ENCODE measurements at regions not wholly inside any gene's neighbourhood (a gene's known extent, or its start where the extent isn't known, plus 50 kb on each side); places are given as distances from the start of the nearest gene placed in this dataset.
"Not testable (repeated sequence)": the region's sequence is repeated elsewhere in the genome, so short reads cannot be mapped to it uniquely, and the experiment has no call there.

GRCh38 chr3:27661797-27662196, 60.3 kb downstream of the EOMES start:
- DNase-seq = no peak

GRCh38 chr3:27659279-27660021, 62.7 kb downstream of the EOMES start:
- DNase-seq = peak; percentile 36 to 76

DNA sequence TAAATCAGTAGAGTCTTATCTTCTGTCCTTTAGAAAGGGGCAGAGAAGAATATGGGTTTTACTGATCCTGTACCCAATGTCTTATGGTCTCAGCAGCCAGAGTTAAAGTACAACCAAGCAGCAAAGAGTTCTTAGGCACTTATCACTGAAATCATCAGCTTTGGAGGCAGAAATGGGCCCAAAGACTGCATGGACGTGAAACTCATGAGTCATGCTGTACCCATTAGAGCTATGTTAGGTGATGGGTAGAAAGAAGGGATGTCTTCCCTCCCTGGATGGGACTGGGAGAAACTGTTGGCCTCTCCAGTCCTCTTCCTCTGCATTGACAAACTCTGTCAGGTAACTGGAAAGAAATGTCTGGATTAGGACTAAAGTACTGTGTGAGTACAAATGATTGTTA, 63.4 kb downstream of the EOMES start:
- DNase-seq = no peak

DNA sequence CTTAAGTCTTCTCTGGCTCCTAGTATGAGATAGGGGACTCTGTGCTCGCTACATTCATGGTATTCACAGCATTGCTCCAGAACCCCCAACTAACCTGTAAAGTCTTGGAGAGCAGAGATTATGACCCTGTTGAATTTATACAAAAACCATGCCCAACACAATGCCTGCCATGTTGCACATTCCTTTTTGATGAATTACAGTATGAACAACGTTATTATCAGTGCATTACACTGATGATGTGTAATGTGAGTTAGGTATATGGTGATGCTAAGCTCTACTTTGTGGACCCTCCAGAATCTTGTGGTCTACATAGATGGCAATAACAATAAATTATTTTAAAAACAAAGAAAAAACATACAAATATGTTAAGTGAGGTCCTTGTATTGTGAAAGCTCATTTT, 64.3 kb downstream of the EOMES start:
- no peak for DNase-seq

GRCh38 chr3:27657404-27657803, 64.7 kb downstream of the EOMES start:
- DNase-seq = no peak

- no peak for DNase-seq
These were observed 65.3 kb downstream of the EOMES start for GRCh38 chr3:27656790-27657189.

GRCh38 chr3:27655547-27655946, 66.6 kb downstream of the EOMES start:
- no peak for DNase-seq

DNA sequence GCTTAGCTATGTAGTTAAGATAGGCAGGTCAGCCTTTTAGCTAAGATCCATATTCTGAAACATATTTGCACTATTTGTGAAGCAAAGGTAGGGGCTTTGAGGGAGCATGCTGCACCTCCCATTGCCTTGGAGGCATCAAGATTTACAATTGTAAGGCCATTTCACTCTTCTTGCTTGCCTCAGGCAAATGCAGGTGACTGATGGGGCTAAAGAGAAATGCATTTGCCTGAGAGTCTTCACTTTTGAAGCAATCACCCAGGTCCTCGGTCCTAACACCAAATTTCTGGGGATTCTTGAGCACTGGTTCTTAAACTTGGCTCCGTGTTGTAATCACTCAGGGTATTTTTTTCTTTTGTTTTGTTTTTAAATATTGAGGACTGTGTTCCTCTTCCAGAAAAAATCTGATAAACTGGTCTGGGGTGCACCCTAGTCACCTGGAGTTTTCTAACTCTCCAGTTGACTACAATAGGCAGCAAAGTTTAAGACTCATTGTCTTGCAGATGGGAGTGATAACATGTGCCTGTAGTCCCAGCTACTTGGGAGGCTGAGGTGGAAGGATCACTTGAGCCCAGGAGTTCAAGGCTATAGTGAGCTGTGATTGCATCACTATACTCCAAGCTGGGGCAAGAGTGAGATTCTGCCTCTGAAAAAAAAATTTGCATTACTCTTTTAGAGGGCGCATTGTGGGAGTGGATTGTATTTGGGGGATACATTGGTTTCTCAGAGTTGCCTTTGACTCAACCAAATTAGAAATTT, 68.1 kb downstream of the EOMES start:
- no peak for DNase-seq

- DNase-seq = no peak
These were observed 72.8 kb downstream of the EOMES start for GRCh38 chr3:27649277-27649676.

- DNase-seq = no peak
These were observed 75.2 kb downstream of the EOMES start for GRCh38 chr3:27646896-27647295.

DNA sequence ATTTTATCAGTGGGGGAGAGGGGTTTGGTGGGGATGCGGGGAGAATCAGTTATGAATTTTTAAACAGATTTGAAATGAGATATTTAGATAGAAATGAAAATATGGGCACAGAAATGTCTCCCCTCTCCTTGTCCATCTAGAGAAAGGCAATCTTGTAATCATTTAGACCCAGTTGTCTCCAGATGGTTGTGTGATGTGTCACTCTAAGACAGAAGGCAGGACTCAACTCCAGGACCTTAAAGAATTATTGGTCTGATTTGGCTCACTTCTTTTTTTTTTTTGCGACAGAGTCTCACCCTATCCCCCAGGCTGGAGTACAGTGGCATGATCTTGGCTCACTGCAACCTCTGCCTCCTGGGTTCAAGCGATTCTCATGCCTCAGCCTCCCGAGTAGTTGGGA, 77.2 kb downstream of the EOMES start:
- DNase-seq = no peak

- DNase-seq = no peak
These were observed 78.8 kb downstream of the EOMES start for GRCh38 chr3:27643355-27643754.

DNA sequence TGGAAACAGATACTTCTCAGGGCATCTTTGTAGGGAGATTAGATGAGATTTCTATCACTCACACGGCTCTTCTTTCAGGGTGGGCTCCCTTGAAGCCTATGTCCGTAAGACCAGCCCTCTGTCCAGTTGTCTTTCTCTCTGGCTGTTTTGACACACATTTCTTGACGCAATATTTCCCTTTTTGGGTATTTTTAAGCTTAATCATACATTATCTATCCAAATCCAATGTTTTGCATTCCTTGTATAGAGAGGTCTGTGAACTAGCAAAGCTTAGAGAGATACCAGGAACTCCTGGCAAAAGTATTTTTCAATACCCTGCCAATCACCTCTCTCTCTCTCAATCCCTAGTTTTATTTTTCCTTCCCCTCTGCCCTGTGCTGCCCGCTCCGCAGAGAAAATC, 79.3 kb downstream of the EOMES start:
- no peak for DNase-seq

DNA sequence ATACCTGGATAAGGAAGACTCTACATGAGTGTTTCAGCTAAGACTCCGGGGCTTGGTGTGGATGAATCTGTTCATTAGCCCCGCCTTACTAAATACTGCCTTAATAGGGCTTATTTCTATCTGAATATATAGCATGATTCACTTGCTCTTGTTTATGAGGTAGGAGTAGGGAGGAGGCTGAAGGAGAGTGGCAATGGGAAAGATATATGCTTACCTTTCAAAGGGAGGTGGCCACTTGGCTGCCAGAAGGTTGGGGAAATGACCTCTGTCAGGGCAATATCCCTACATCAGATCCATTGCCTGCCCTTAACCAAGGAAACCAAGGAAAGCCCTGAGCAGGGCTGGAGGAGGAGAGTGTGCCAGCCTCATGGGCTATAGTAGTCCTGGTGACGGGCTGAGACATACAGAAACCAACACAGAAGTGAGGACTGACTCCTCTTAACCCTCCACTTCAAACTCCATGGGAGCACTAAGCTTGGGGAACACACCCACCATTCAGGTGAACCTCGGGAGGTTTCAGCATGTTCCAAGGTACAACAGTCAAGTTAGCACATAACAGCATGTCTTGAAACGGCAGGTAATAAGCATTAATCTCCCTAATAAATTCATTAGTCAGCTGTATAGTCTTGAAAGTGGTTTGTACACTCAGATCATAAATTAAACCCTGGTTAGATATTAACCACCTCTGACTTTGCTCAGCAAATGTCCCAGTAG, 80.1 kb downstream of the EOMES start:
- DNase-seq = no peak

DNA sequence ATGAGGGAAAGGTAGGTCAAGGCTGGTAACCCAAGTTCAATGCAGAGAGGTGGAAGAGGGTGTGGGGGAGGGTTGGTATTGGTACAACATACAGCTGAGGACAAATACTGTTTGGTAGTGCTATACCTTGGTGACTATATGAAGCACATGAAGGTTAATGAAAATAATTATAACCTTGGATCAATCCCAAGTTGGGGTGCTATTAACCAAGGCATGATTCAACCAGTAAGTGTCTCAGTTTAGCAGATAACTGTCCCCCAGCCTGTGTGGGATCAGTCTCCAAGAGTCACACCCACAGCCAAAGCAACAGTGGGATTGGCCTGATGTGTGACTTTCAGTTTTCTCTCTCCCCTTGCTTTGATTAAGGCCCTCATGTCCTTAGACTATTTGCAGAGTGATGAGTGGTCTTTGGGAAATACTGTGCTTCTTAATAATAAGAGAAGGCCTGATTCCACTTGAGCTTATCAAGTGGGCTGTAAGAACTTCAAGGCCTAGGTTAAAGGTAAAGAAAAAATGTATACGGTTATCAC, 80.8 kb downstream of the EOMES start:
- DNase-seq = no peak

DNA sequence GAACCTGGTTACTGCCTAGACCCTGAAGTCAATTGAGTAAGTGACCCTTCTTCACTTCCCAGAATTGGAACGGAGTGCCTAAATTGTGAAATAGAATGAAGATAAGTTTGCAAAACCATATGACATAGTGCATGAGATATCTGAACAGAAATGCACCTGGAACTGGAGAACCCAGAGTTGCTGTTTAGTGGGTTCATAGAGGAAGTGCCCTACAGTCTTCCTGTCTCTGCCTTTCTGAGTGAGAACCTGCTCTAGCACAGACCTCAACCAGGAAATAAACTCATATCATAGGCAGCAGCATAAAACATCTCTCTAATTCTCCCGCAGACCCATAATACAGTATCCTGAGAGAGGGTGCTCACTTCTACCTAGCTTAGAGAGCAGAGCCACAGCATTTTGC, 82.9 kb downstream of the EOMES start:
- DNase-seq = no peak

GRCh38 chr3:27638594-27638993, 83.5 kb downstream of the EOMES start:
- DNase-seq = no peak

GRCh38 chr3:27637346-27637995, 84.7 kb downstream of the EOMES start:
- no peak for DNase-seq

DNA sequence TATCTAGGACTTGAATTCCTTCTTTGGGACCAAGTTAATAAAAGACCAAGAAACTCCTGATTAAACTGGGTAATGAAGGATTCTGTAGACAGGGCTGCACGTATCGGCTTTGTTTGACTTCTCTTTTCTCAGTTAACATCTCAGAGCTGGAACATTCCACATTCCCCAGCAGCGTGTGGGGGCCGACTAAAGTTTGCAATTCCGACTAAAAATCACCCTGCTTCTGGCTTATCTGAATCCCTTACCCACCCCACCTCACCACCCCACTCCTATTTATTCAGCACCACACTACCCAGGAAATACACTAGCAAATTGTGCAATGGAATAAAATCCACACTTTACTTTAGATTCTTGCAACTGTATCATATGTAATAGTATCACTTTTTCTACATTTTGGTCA, 87.1 kb downstream of the EOMES start:
- DNase-seq = not testable (repeated sequence)

DNA sequence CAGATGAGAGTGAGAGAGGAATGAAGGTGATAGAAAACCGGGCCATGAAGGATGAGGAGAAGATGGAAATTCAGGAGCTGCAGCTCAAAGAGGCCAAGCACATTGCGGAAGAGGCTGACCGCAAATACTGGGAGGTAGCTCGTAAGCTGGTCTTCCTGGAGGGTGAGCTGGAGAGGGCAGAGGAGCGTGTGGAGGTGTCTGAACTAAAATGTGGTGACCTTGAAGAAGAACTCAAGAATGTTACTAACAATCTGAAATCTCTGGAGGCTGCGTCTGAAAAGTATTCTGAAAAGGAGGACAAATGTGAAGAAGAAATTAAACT, 88.9 kb downstream of the EOMES start:
- DNase-seq = peak in 1 of 2 experiments; percentile 70

GRCh38 chr3:27632431-27633223, 89.5 kb downstream of the EOMES start:
- peak in 1 of 2 experiments; percentile 70 for DNase-seq

- DNase-seq = no peak
These were observed 91.2 kb downstream of the EOMES start for GRCh38 chr3:27630885-27631284.
